PFSK-1 (cell line): ENCODE measurements at regions not wholly inside any gene's neighbourhood (a gene's known extent, or its start where the extent isn't known, plus 50 kb on each side); places are given as distances from the start of the nearest gene placed in this dataset.

Source experiments
- FOXP2 ChIP-seq: optimal IDR thresholded peaks from 2 replicates; pipeline ENCODE3; 2011; ENCODE audit warnings: borderline replicate concordance, control low read depth, inconsistent platforms; ENCODE audit not compliant: insufficient read depth; ENCODE audit errors: extremely low read length, extremely low read depth
- POLR2AphosphoS5 ChIP-seq: IDR thresholded peaks from 2 replicates; pipeline ENCODE4 v1.6.1; 2012; ENCODE audit warnings: low read depth, mild to moderate bottlenecking, control low read depth, low read length, moderate library complexity
- REST ChIP-seq, 2 experiments: IDR thresholded peaks; 2 replicates each; pipeline versions ENCODE4 v1.6.1 to v1.8.0; 2011 to 2012; ENCODE audit warnings: low read depth in 2 of 2, low read length in 2 of 2, control low read depth in 1 of 2, inconsistent platforms in 1 of 2, mild to moderate bottlenecking in 1 of 2, moderate library complexity in 1 of 2; ENCODE audit not compliant: insufficient read depth in 1 of 2
- SIN3A ChIP-seq: IDR thresholded peaks from 2 replicates; pipeline ENCODE4 v1.6.1; 2012; ENCODE audit warnings: mild to moderate bottlenecking, low read length, moderate library complexity, borderline replicate concordance; ENCODE audit not compliant: insufficient read depth
- TAF1 ChIP-seq: IDR thresholded peaks from 2 replicates; pipeline ENCODE4 v1.6.1; 2012; ENCODE audit warnings: low read length, control low read depth, borderline replicate concordance; ENCODE audit not compliant: insufficient read depth

- TF ChIP-seq SIN3A = no peak
- no peak for TF ChIP-seq POLR2AphosphoS5
- TF ChIP-seq REST (IDR thresholded peaks at IDR 0.05; ENCODE audit: insufficient read depth in 1 of 2, low read depth in 2 of 2, low read length in 2 of 2) = no peak
- no peak for TF ChIP-seq FOXP2
- TF ChIP-seq TAF1 = no peak
Measured at GRCh38 chr11:134800826-134801225, 388.8 kb upstream of the B3GAT1 start.

- TF ChIP-seq TAF1 (no peak), FOXP2 (no peak), SIN3A (no peak), POLR2AphosphoS5 (no peak), REST (IDR thresholded peaks at IDR 0.05; ENCODE audit: insufficient read depth in 1 of 2, low read depth in 2 of 2, low read length in 2 of 2) (no peak)
Measured at GRCh38 chr11:134800130-134800529, 388.1 kb upstream of the B3GAT1 start.

- TF ChIP-seq POLR2AphosphoS5 = no peak
- TF ChIP-seq REST (IDR thresholded peaks at IDR 0.05; ENCODE audit: insufficient read depth in 1 of 2, low read depth in 2 of 2, low read length in 2 of 2) = no peak
- TF ChIP-seq TAF1 = no peak
- TF ChIP-seq SIN3A = no peak
- TF ChIP-seq FOXP2 = no peak
Measured at GRCh38 chr11:134799386-134799785, 387.3 kb upstream of the B3GAT1 start.

GRCh38 chr11:134797411-134798089, 385.5 kb upstream of the B3GAT1 start:
- TF ChIP-seq FOXP2 (no peak), SIN3A (no peak), REST (IDR thresholded peaks at IDR 0.05; ENCODE audit: insufficient read depth in 1 of 2, low read depth in 2 of 2, low read length in 2 of 2) (no peak), POLR2AphosphoS5 (no peak), TAF1 (no peak)

- TF ChIP-seq POLR2AphosphoS5 (no peak), REST (IDR thresholded peaks at IDR 0.05; ENCODE audit: insufficient read depth in 1 of 2, low read depth in 2 of 2, low read length in 2 of 2) (no peak), TAF1 (no peak), SIN3A (no peak), FOXP2 (no peak)
Measured at GRCh38 chr11:134795017-134795416, 383.0 kb upstream of the B3GAT1 start.
